ENCODE measurements at regions not wholly inside any gene's neighbourhood (a gene's known extent, or its start where the extent isn't known, plus 50 kb on each side); places are given as distances from the start of the nearest gene placed in this dataset.
"Not testable (repeated sequence)": the region's sequence is repeated elsewhere in the genome, so short reads cannot be mapped to it uniquely, and the experiment has no call there.

- no peaks in the 10 kb centered on the region for H3K27me3 ChIP-seq
- WGBS, 2 donors = 77 to 78% methylated on average over 4 of the region's 4 CpGs
- FAIRE-seq (no peak), ATAC-seq (no peak), DNase-seq (no peak)
- TF ChIP-seq CTCF (IDR thresholded peaks at IDR 0.05) = no peak
- H3K27ac ChIP-seq = no peak overlapping the region
- H3K36me3 ChIP-seq = no peaks in the 10 kb centered on the region
- peaks cover 0 to 3% (median 0%) of the 10 kb centered on the region in 3 donors for H3K4me1 ChIP-seq
- H3K4me3 ChIP-seq = no peak overlapping the region
- no peaks in the 10 kb centered on the region for H3K9me3 ChIP-seq
- intact Hi-C loops (cut with DNase I) = no loop called here
Observed at GRCh38 chr18:33826151-33826550, 248.1 kb downstream of the ASXL3 start.

GRCh38 chr18:33821503-33821902, 243.5 kb downstream of the ASXL3 start:
- FAIRE-seq (no peak), DNase-seq (no peak), ATAC-seq (peak; percentile 60 to 91 (median 85))
- peak overlapping the region in 1 of 4 donors; percentile 78 for H3K27ac ChIP-seq
- intact Hi-C loops (cut with DNase I) = no loop called here
- H3K9me3 ChIP-seq = no peaks in the 10 kb centered on the region
- no peak for TF ChIP-seq CTCF (IDR thresholded peaks at IDR 0.05)
- no peaks in the 10 kb centered on the region for H3K27me3 ChIP-seq
- WGBS, 2 donors = 83 to 85% methylated on average over 1 of the region's 1 CpG
- H3K4me1 ChIP-seq = peaks cover 0 to 9% (median 0%) of the 10 kb centered on the region in 3 donors
- no peak overlapping the region for H3K4me3 ChIP-seq
- no peaks in the 10 kb centered on the region for H3K36me3 ChIP-seq

- no peak for FAIRE-seq
- intact Hi-C loops (cut with DNase I) = no loop called here
- Histone ChIP-seq H3K4me3 (peak overlapping the region in 2 of 4 donors; percentile 13 to 43), H3K36me3 (no peaks in the 10 kb centered on the region), H3K27me3 (no peaks in the 10 kb centered on the region), H3K4me1 (peaks cover 0 to 9% (median 0%) of the 10 kb centered on the region in 3 donors), H3K9me3 (no peaks in the 10 kb centered on the region), H3K27ac (peak overlapping the region in 2 of 4 donors; percentile 67 to 78)
- DNase-seq = peak in 5 of 6 donors; percentile 21 to 66 (median 33)
- TF ChIP-seq CTCF (IDR thresholded peaks at IDR 0.05) = no peak
- peak; percentile 51 to 73 (median 66) for ATAC-seq
- 45 to 77% methylated on average over 30 to 39 of the region's 39 CpGs for WGBS, 2 donors
Observed at GRCh38 chr18:33820517-33821371, 242.7 kb downstream of the ASXL3 start.

GRCh38 chr18:33819692-33820343, 241.8 kb downstream of the ASXL3 start:
- H3K4me3 ChIP-seq; ATAC-seq; H3K27ac ChIP-seq; H3K27me3 ChIP-seq; H3K4me1 ChIP-seq; FAIRE-seq; H3K36me3 ChIP-seq; intact Hi-C loops (cut with DNase I); H3K9me3 ChIP-seq: not testable (repeated sequence)
- DNase-seq = peak in 4 of 6 donors; percentile 23 to 59 (median 39)
- WGBS, 2 donors = 62 to 93% methylated on average over 11 to 24 of the region's 32 CpGs

- intact Hi-C loops (cut with DNase I) = no loop called here
- WGBS, 2 donors = 98 to 100% methylated on average over 1 of the region's 1 CpG
- DNase-seq = no peak
- ATAC-seq = no peak
- H3K27me3 ChIP-seq = no peaks in the 10 kb centered on the region
- no peak overlapping the region for H3K27ac ChIP-seq
- no peak overlapping the region for H3K4me3 ChIP-seq
- no peak for FAIRE-seq
- peaks cover 0 to 9% (median 0%) of the 10 kb centered on the region in 3 donors for H3K4me1 ChIP-seq
- H3K9me3 ChIP-seq = no peaks in the 10 kb centered on the region
- H3K36me3 ChIP-seq = no peaks in the 10 kb centered on the region
- no peak for TF ChIP-seq CTCF (IDR thresholded peaks at IDR 0.05)
Observed at GRCh38 chr18:33818145-33818544, 240.1 kb downstream of the ASXL3 start.

Measured in pancreas (tissue), 10 donors.